CD4-positive, alpha-beta T cell treated with Interferon alpha-2 for 1 hour (primary cell): ENCODE measurements at regions not wholly inside any gene's neighbourhood (a gene's known extent, or its start where the extent isn't known, plus 50 kb on each side); places are given as distances from the start of the nearest gene placed in this dataset.

Source experiments
- DNase-seq, 2 donors: peaks; one replicate each; pipeline ENCODE4 v3.0.0-alpha.2; 2020 to 2022

- no peak for DNase-seq
Observed at GRCh38 chr12:59036973-59037762, 116.9 kb upstream of the LRIG3 start.

DNA sequence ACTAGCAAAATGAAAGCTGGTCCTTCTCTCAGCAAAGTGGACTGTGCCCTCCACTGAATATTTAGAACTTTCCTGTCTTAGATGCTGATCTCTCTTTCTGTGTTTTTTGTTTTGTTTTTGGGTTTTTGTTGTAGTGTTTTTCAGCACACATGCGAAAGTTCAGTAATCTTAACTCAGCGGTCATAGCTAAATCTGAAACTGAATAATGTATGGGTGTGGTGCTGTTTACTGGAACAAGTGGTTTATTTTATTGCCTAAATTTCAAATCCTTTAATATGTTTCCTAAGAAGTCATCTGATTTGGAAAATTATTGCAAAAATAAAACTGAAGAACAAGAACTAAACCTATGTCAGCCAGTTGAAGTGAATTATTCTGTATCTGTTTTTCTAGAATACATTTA lies 116.0 kb upstream of the LRIG3 start:
- DNase-seq, result no peak

GRCh38 chr12:59031313-59031712 lies 111.0 kb upstream of the LRIG3 start:
- no peak for DNase-seq

DNA sequence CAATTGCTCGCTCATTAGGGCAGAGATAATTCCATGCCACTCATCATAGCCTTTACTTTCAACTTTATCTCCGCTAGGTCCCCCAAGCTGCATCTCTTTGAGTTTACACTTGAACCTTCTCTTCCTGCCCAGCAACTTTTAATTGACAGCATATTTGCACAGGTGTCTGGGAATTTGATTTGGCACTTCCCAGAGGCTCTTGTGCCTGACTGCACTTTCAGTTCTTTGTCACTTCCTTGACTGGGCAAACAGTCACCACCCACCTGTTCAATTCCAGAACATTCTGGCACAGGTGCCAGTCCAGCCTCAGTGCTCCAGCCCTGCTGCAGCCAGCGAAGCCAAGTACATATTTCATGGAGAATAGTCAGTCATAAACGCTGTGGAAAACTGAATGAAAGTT lies 110.1 kb upstream of the LRIG3 start:
- DNase-seq, result no peak

- no peak for DNase-seq
Observed at GRCh38 chr12:59027199-59027598, 106.9 kb upstream of the LRIG3 start.

DNA sequence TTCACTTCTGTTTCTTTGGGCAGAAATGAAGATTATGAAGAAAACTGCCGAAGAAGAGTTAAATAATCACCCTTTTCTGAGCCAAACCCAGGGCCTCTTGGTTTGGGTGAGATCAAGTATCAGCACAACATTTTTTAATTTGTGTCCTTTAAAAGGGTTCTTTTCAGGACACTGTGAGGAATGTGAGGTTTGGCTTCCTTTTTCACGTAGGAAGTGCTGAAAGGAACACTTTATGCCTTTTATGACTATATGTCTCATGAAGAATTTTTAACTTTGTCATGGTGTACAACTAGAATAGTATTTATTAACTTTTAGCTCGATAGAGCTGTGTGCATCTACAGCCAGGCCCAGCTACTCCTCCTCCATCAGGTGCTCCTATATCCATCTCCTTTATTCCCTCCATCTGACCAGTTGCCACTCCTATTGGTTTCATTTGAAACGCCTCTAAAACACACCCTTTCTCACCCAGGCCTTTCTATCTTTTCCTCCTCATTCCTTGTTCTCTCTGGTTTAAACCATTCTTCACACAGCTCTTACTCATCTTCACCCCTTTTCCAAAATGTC lies 103.6 kb upstream of the LRIG3 start:
- DNase-seq, result no peak

DNA sequence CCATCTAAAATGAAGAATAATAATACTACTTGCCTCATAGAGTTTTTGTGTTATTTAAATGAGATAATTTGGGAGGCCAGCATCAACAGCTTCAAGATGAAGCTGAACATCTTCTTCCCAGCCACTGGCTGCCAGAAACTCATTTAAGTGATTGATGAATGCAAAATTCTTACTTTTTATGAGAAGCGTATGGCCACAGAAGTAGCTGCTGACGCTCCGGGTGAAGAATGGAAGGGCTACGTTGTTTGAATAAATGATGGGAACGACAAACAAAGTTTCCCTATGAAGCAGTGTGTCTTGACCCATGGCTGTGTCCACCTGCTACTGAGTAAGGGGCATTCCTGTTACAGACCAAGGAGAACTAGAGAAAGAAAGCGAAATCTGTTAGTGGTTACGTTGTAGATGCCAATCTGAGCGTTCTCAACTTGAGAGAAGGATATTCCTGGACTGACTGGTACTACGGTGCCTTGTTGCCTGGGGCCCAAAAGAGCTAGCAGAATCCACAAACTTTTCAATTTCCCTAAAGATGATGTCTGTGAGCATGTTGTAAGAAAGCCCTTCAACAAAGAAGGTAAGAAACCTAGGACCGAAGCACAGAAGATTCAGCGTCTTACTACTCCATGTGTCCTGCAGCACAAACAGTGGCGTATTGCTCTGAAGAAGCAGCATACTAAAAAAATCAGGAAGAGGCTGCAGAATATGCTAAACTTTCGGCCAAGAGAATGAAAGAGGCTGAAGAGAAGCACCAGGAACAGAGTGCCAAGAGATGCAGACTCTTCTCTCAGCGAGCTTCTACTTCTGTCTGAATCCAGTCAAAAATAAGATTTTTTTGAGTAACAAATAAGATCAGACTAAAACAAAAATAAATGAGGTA lies 100.0 kb upstream of the LRIG3 start:
- no peak for DNase-seq

DNA sequence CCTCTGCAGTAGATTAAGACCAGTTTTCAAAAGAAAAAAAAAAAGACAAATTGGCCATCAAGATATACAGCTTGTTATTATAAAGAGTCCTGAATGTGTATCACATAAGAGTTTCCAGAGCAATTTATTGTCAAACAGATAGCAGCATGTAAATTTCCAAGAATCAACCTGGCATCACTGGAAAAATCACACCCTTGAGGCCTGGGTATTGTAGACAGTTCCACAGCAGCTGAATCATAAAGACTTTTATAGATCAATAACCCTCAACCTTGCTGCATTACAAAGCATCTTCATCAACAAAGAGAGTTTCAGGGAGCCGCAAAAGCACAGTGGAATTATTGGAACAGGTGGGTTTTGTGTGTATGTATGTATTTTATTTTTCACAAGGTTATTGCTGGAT lies 94.6 kb upstream of the LRIG3 start:
- no peak for DNase-seq

GRCh38 chr12:59010941-59011340 lies 90.6 kb upstream of the LRIG3 start:
- DNase-seq, result no peak

DNA sequence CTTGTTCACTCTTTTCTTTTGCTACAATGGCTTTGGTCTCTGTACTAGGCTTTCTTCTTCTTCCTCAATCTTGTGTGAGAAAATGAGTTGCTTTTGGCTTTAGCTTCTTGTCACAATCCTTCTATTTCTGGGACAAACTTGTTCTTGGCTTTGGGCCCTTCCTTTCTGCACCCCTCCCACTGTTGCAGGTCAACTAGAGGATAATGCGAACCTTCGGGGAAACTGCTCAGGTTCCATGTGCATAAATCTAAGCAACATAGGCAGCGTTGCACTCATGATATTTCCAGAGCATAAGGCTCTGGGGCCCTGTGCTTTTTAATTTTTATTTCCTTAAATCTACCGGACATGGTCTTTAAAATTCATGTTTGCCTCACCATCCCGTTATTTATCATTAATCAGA lies 89.8 kb upstream of the LRIG3 start:
- no peak for DNase-seq

GRCh38 chr12:59007620-59008019 lies 87.3 kb upstream of the LRIG3 start:
- no peak for DNase-seq

GRCh38 chr12:59005193-59005955 lies 85.1 kb upstream of the LRIG3 start:
- DNase-seq, result no peak

- no peak for DNase-seq
Observed at GRCh38 chr12:59004456-59004855, 84.2 kb upstream of the LRIG3 start.

- no peak for DNase-seq
Observed at GRCh38 chr12:58995666-58996363, 75.5 kb upstream of the LRIG3 start.

- no peak for DNase-seq
Observed at GRCh38 chr12:58988643-58989344, 68.5 kb upstream of the LRIG3 start.

DNA sequence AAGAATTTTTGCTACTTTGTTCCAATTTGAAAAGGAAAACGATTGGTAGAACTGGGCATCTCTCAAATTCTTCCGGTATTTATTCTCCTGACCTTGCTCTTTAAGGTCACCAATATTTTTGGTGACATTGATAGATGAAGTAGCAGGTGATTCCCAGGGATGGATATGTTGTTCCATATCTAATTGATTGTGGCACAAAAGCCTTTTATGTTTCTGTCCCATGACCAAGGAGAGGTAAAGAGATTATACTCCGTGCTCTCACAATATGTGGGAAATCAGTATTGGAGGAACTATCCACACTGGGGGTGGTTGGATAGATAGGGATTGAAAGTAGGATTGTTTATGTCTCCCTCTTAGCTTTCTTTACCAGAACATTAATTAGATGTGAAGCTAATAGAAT lies 61.7 kb upstream of the LRIG3 start:
- DNase-seq, result no peak

DNA sequence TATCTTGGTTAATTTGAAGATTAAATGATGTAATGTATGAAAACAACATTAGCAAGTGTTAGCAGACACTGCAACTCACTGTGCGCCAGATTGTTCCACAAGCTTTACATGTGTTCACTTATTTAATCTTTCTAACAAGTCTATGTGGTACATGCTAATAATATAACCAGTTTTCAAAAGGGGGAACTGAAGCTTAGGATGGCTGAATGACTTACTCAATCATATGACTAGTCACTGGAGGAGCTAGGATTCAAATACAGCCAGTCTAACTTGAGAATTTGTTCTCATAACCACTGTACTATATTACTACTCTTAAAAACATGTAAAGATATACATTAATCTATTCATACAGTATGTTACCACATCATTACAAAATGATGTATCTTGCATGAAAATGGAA lies 60.5 kb upstream of the LRIG3 start:
- DNase-seq, result no peak

GRCh38 chr12:58978717-58979116 lies 58.4 kb upstream of the LRIG3 start:
- DNase-seq, result no peak

GRCh38 chr12:58977476-58977875 lies 57.2 kb upstream of the LRIG3 start:
- no peak for DNase-seq

DNA sequence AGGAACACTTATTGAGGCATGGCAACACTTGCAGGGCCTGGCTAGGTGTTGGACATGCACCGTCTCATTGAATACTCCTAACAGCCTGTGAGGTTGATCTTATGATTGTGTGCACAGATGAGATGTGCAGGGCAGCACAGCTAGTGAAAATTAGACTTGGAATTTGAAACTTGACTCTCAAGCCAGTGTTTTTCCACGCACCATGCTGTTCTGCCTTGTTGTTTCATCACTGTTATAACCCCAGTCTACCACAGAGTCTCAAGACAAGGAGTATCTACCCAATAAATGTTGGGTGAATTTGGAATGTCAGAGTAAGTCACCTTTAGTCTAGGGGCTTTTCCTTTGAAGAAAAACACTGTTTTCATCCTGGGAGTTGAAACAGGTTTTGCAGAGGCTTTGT lies 55.8 kb upstream of the LRIG3 start:
- DNase-seq, result no peak
